Heart right ventricle (tissue), 16 donors: ENCODE measurements at regions not wholly inside any gene's neighbourhood (a gene's known extent, or its start where the extent isn't known, plus 50 kb on each side); places are given as distances from the start of the nearest gene placed in this dataset.

Source experiments
- ATAC-seq, 8 donors: fragments of 200-7000 bp; cut with Tn5 transposase; one replicate each; pipeline ENCODE4 v1.9.1; 2020; ENCODE audit warnings: mild to moderate bottlenecking in 8 of 8, moderate library complexity in 8 of 8, moderate number of reproducible peaks in 1 of 8
- DNase-seq, 2 donors: peaks; one replicate each; pipeline ENCODE4 v3.0.0-alpha.2; 2020
- H3K27ac ChIP-seq, 10 donors: fragments of 200-600 bp; sonication (generic) in 2 of 10; one replicate each; pipeline versions ENCODE4 v1.5.0 to v1.8.0; 2020 to 2022; ENCODE audit warnings: mild to moderate bottlenecking in 3 of 10
- H3K27me3 ChIP-seq, 7 donors: fragments of 200-600 bp; one replicate each; pipeline ENCODE4 v1.8.0; 2021 to 2022; ENCODE audit warnings: mild to moderate bottlenecking in 2 of 7
- H3K36me3 ChIP-seq, 9 donors: fragments of 200-600 bp; sonication (generic) in 1 of 9; one replicate each; pipeline versions ENCODE4 v1.5.0 to v1.8.0; 2020 to 2022; ENCODE audit warnings: mild to moderate bottlenecking in 2 of 9
- H3K4me1 ChIP-seq, 9 donors: fragments of 200-600 bp; sonication (generic) in 1 of 9; one replicate each; pipeline versions ENCODE4 v1.5.0 to v1.8.0; 2020 to 2022; ENCODE audit warnings: mild to moderate bottlenecking in 4 of 9
- H3K4me3 ChIP-seq, 10 donors: fragments of 200-600 bp; sonication (generic) in 2 of 10; one replicate each; pipeline versions ENCODE4 v1.5.0 to v1.8.0; 2020 to 2022; ENCODE audit warnings: mild to moderate bottlenecking in 7 of 10, moderate library complexity in 2 of 10
- H3K9me3 ChIP-seq, 11 donors: fragments of 200-600 bp in 10 of 11; sonication (generic) in 2 of 11; one replicate each; pipeline versions ENCODE4 v1.5.0 to v1.8.0; 2013 to 2022; ENCODE audit warnings: mild to moderate bottlenecking in 2 of 11, control low read depth in 1 of 11, moderate library complexity in 1 of 11
- CTCF ChIP-seq, 9 donors: fragments of 200-600 bp; sonication (generic) in 2 of 9; IDR thresholded peaks; one replicate each; pipeline versions ENCODE4 v1.5.0 to v1.8.0; 2021 to 2022; ENCODE audit warnings: antibody characterized with exemption in 9 of 9, mild to moderate bottlenecking in 5 of 9, moderate library complexity in 1 of 9
- WGBS, 2 donors: extraction: QIAGEN DNeasy Blood & Tissue Kit; methylation state at CpG; one replicate each; pipeline ENCODE4 v1.1.7; 2013; ENCODE audit warnings: inconsistent platforms in 1 of 2; 5-methylcytosine and 5-hydroxymethylcytosine counted together
- intact Hi-C, 10 donors: fragments of 100-400 bp; cut with DNase I; formaldehyde crosslinking; loops; one replicate each; pipeline versions ENCODE4 v1.11.1 to v1.14.2; 2022
- donor health status: Arrhythmogenic right ventricular cardiomyopathy.
- donor health status: ischemic (EF 13 %, LVEDD 7.1; RV severe dilation, severe dysfunction).
- donor health status: healthy with polysubstance abuse.
- donor health status: DM: no; HTN: yes; CAD: no.
- donor health status: DM: no; HTN: no; CAD: no.
- donor health status: ischemic (EF 25% LVEDD 6.9; RV normal size, moderate dysfunction).
- donor health status: ischemic (EF 25% LVEDD 5.7; RV mildly dilated, moderate dysfunction).
- donor health status: healthy.
- donor health status: DM: yes; HTN: yes; CAD: no.
- donor health status: Ischemic cardiomyopathy.
- donor health status: ischemic (EF 35%, LVEDD 5.7; RV mildly dilated, moderate dysfunction).
- donor health status: nonischemic (EF 11% LVEDD 7.7; RV severe dilation, severe dysfunction).
- donor health status: DM: yes; HTN: yes; CAD: no.
- donor health status: PGD.
- donor health status: ischemic (EF 29% LVEDD 5.4; RV normal size, mild dysfunction).
- donor health status: nonischemic (EF 23%, LVEDD 6.1; RV moderate dilation, normal function).

GRCh38 chr10:112059220-112059619 lies 124.3 kb downstream of the GPAM start:
- DNase-seq: no peak
- Histone ChIP-seq H3K36me3 (no peaks in the 10 kb centered on the region), H3K27me3 (peaks cover 0 to 5% (median 0%) of the 10 kb centered on the region in 7 donors), H3K27ac (no peak overlapping the region), H3K4me3 (no peak overlapping the region), H3K9me3 (no peaks in the 10 kb centered on the region), H3K4me1 (no peaks in the 10 kb centered on the region)
- WGBS, 2 donors: 63 to 65% methylated on average over 6 of the region's 6 CpGs
- intact Hi-C loops: no loop called here
- no peak for ATAC-seq
- TF ChIP-seq CTCF (IDR thresholded peaks at IDR 0.05): no peak

- no peaks in the 10 kb centered on the region for H3K36me3 ChIP-seq
- DNase-seq: no peak
- no peak overlapping the region for H3K4me3 ChIP-seq
- intact Hi-C loops: no loop called here
- no peak for TF ChIP-seq CTCF (IDR thresholded peaks at IDR 0.05)
- WGBS, 2 donors: 88 to 89% methylated on average over 2 of the region's 2 CpGs
- no peak overlapping the region for H3K27ac ChIP-seq
- H3K9me3 ChIP-seq: no peaks in the 10 kb centered on the region
- ATAC-seq: no peak
- H3K27me3 ChIP-seq: no peaks in the 10 kb centered on the region
- no peaks in the 10 kb centered on the region for H3K4me1 ChIP-seq
Observed at GRCh38 chr10:112071596-112072133, 111.9 kb downstream of the GPAM start.

DNA sequence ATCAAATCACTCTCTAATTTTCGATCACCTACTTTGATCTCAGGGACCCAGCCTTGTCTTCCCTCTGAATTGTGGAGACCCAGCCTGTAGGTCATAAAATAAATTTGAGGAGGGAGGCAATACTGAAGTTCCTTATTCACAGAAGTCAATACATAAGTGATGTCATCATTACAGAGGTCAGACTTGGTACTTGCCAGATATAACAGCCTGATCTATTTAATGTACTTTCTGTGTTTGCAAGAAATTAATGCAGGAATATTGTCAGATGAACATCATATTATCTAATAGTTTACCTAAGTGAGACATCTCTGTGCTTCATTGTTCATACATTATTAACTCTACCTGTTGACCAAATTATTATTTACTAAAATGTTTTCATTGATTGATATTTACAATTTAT lies 105.6 kb downstream of the GPAM start:
- no peak for DNase-seq
- no peak for ATAC-seq

DNA sequence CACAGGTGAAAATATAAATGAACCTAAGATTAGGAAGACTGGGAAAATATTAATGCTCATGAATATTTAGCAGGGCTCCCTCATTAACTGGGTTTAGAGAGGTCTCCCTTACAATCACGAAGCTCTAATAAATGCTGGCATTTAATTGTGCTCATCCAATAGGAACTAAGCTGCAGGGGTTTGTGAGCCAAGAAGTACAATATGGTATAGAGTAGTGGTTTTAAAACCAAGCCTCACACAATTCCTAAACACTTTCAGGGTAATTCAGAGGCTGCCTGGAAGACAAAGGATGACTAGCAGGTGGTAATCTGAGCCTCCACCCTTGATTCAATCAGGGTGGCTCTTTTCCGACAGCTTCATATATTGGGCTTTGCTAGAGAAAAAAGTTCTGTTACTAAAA lies 103.3 kb downstream of the GPAM start:
- intact Hi-C loops: no loop called here
- H3K27ac ChIP-seq: no peak overlapping the region
- H3K9me3 ChIP-seq: no peaks in the 10 kb centered on the region
- H3K4me3 ChIP-seq: no peak overlapping the region
- no peak for DNase-seq
- 65 to 81% methylated on average over 2 of the region's 2 CpGs for WGBS, 2 donors
- TF ChIP-seq CTCF (IDR thresholded peaks at IDR 0.05): no peak
- no peaks in the 10 kb centered on the region for H3K36me3 ChIP-seq
- peaks cover 0 to 15% (median 9%) of the 10 kb centered on the region in 9 donors for H3K4me1 ChIP-seq
- ATAC-seq: no peak
- peaks cover 0 to 8% (median 0%) of the 10 kb centered on the region in 7 donors for H3K27me3 ChIP-seq

More for the DNA sequence above, 105.6 kb downstream of the GPAM start:
- intact Hi-C loops: no loop called here
- Histone ChIP-seq H3K27me3 (peaks cover 0 to 3% (median 0%) of the 10 kb centered on the region in 7 donors), H3K4me1 (peaks cover 0 to 14% (median 9%) of the 10 kb centered on the region in 9 donors), H3K9me3 (no peaks in the 10 kb centered on the region), H3K27ac (no peak overlapping the region), H3K4me3 (no peak overlapping the region), H3K36me3 (no peaks in the 10 kb centered on the region)
- 51 to 63% methylated on average over 1 of the region's 1 CpG for WGBS, 2 donors
- no peak for TF ChIP-seq CTCF (IDR thresholded peaks at IDR 0.05)
